Lung (tissue), 11 donors: ENCODE measurements at regions not wholly inside any gene's neighbourhood (a gene's known extent, or its start where the extent isn't known, plus 50 kb on each side); places are given as distances from the start of the nearest gene placed in this dataset.

Experiments used
- ATAC-seq: fragments of 200-7000 bp; cut with Tn5 transposase; one replicate; pipeline ENCODE4 v1.9.1; 2020; ENCODE audit warnings: moderate number of reproducible peaks; ENCODE audit not compliant: insufficient read depth, low FRiP score
- DNase-seq, 3 donors: peaks; one replicate each; pipeline ENCODE4 v3.0.0-alpha.2; 2013 to 2017
- H3K27ac ChIP-seq, 2 donors: one replicate each; pipeline ENCODE4 v1.5.1; 2013; ENCODE audit warnings: mild to moderate bottlenecking in 2 of 2, moderate library complexity in 2 of 2, control low read depth in 1 of 2, inconsistent platforms in 1 of 2, low read depth in 1 of 2, low read length in 1 of 2
- H3K27me3 ChIP-seq, 3 donors: one replicate each; pipeline ENCODE4 v1.5.1; 2013; ENCODE audit warnings: low read length in 2 of 3; ENCODE audit not compliant: control insufficient read depth in 3 of 3, insufficient read depth in 3 of 3
- H3K36me3 ChIP-seq, 4 donors: one replicate each; pipeline ENCODE4 v1.5.1; 2013; ENCODE audit warnings: low read length in 4 of 4, mild to moderate bottlenecking in 1 of 4, moderate library complexity in 1 of 4; ENCODE audit not compliant: control insufficient read depth in 4 of 4, insufficient read depth in 4 of 4
- H3K4me1 ChIP-seq, 5 donors: one replicate each; pipeline ENCODE4 v1.5.1; 2013; ENCODE audit warnings: low read length in 5 of 5, mild to moderate bottlenecking in 2 of 5, moderate library complexity in 1 of 5; ENCODE audit not compliant: control insufficient read depth in 5 of 5, insufficient read depth in 5 of 5
- H3K4me3 ChIP-seq: one replicate; pipeline ENCODE4 v1.5.1; 2013; ENCODE audit warnings: mild to moderate bottlenecking, control low read depth, moderate library complexity
- H3K9ac ChIP-seq, 2 donors: one replicate each; pipeline ENCODE4 v1.5.1; 2013; ENCODE audit warnings: low read length in 2 of 2, control low read depth in 1 of 2; ENCODE audit not compliant: insufficient read depth in 1 of 2
- H3K9me3 ChIP-seq, 4 donors: one replicate each; pipeline ENCODE4 v1.5.1; 2013; ENCODE audit warnings: low read length in 3 of 4, mild to moderate bottlenecking in 1 of 4, moderate library complexity in 1 of 4; ENCODE audit not compliant: control insufficient read depth in 4 of 4, insufficient read depth in 3 of 4
- CTCF ChIP-seq: IDR thresholded peaks from 2 replicates; pipeline ENCODE4 v1.5.1; 2012; ENCODE audit warnings: mild to moderate bottlenecking; ENCODE audit errors: control extremely low read depth, extremely low read depth
- WGBS, 2 donors: extraction: QIAGEN DNeasy Blood & Tissue Kit; methylation state at CpG; one replicate each; pipeline ENCODE4 v1.1.7; 2013; 5-methylcytosine and 5-hydroxymethylcytosine counted together
- donor health status: control.
- donor health status: control.
- donor health status: Bipolar disorder and iron deficiency.
- donor health status: healthy.
- donor health status: DM: yes; HTN: yes; CAD: no.

DNA sequence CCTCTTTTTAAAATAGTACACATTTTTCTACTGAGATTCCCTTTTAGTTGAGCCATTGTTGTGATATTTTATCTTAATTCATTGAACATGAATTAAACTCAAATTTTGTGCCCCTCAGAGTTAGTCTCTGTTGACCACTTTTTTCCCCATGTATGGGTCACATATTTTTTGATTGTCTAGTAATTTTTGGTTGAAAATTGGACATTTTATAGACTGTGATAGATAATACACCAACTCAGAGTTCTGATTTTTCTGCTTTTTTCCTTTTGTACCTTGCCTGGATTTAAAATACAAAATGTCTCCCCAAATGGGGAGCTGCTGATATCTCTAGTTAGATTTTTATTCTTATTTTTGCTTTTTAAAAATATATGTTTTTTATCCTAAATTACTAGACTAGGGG is 291.8 kb upstream of the CITED2 start:
- DNase-seq (no peak), ATAC-seq (no peak)
- Histone ChIP-seq H3K27me3 (no peaks in the 10 kb centered on the region), H3K9ac (no peak overlapping the region), H3K36me3 (no peaks in the 10 kb centered on the region), H3K9me3 (peaks cover 0 to 9% (median under 1%) of the 10 kb centered on the region in 4 donors), H3K4me1 (no peaks in the 10 kb centered on the region), H3K4me3 (no peak overlapping the region), H3K27ac (no peak overlapping the region)
- TF ChIP-seq CTCF, result no peak

GRCh38 chr6:139663996-139664395 is 289.5 kb upstream of the CITED2 start:
- 96 to 100% methylated on average over 1 of the region's 1 CpG for WGBS, 2 donors

DNA sequence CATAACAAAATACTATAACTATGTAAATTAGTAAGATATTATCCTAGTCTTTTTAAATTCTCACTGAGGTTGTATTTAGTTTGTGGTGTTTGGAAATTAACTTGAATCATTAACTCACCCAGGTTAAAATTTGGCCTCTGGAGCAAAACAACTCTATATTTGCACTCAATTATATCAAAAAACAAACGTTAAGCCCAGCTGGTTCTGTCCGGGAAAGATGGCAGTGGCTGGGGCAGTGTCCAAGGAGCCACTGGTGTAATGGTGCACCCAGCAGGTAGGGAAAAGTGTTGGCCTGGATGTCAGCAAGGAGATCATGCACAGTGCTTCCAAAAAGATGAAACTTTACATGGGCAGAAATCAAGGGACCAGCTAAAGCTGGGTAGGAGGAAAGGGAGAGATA is 285.3 kb upstream of the CITED2 start:
- no peak overlapping the region for H3K27ac ChIP-seq
- H3K36me3 ChIP-seq, result no peaks in the 10 kb centered on the region
- TF ChIP-seq CTCF, result no peak
- DNase-seq (no peak), ATAC-seq (no peak)
- H3K9ac ChIP-seq, result no peak overlapping the region
- 62 to 88% methylated on average over 2 of the region's 2 CpGs for WGBS, 2 donors
- peaks cover 0 to 2% (median 0%) of the 10 kb centered on the region in 5 donors for H3K4me1 ChIP-seq
- H3K9me3 ChIP-seq, result peaks cover 0 to 5% (median under 1%) of the 10 kb centered on the region in 4 donors
- no peak overlapping the region for H3K4me3 ChIP-seq
- H3K27me3 ChIP-seq, result no peaks in the 10 kb centered on the region

More at GRCh38 chr6:139663996-139664395, 289.5 kb upstream of the CITED2 start:
- TF ChIP-seq CTCF, result no peak
- H3K4me1 ChIP-seq, result peaks cover 0 to 2% (median 0%) of the 10 kb centered on the region in 5 donors
- ATAC-seq, result no peak
- H3K36me3 ChIP-seq, result no peaks in the 10 kb centered on the region
- no peak overlapping the region for H3K4me3 ChIP-seq
- DNase-seq, result no peak
- H3K9me3 ChIP-seq, result peaks cover 0 to 9% (median under 1%) of the 10 kb centered on the region in 4 donors
- H3K9ac ChIP-seq, result no peak overlapping the region
- H3K27ac ChIP-seq, result no peak overlapping the region
- H3K27me3 ChIP-seq, result no peaks in the 10 kb centered on the region

DNA sequence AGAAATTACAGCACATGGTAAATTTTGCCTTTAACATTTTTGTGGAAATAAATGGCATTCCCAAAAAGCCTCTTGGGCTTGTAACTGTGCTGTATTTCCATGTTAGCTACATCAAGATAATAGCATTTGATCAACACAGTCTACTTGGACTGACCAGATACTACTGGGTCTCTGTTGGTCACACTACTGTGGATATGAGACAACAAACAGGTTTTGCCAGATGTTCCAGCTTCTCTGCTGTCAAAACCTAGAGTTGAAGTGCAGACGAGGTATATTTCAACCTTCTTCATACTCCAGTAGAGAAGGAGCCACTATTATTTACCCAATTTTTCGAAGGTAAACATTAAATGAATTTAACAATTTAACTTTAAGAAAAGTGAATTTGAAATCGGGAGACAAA is 284.7 kb upstream of the CITED2 start:
- peaks cover 0 to 2% (median under 1%) of the 10 kb centered on the region in 4 donors for H3K9me3 ChIP-seq
- H3K9ac ChIP-seq, result no peak overlapping the region
- no peak for ATAC-seq
- no peak overlapping the region for H3K4me3 ChIP-seq
- H3K36me3 ChIP-seq, result no peaks in the 10 kb centered on the region
- H3K27me3 ChIP-seq, result no peaks in the 10 kb centered on the region
- DNase-seq, result no peak
- H3K4me1 ChIP-seq, result peaks cover 0 to 2% (median 0%) of the 10 kb centered on the region in 5 donors
- WGBS, 2 donors, result 82 to 90% methylated on average over 3 of the region's 3 CpGs
- no peak for TF ChIP-seq CTCF
- no peak overlapping the region for H3K27ac ChIP-seq
